ENCODE measurements at regions not wholly inside any gene's neighbourhood (a gene's known extent, or its start where the extent isn't known, plus 50 kb on each side); places are given as distances from the start of the nearest gene placed in this dataset.

- WGBS, 5 donors = 85 to 91% (median 89%) methylated on average over 5 of the region's 5 CpGs
- Histone ChIP-seq H3K36me3 (no peaks in the 10 kb centered on the region), H3K27ac (no peak overlapping the region), H3K4me3 (no peak overlapping the region), H3K27me3 (replicated peaks in 1 of 7) (peaks cover 0 to under 1% (median 0%) of the 10 kb centered on the region in 7 donors), H3K4me1 (no peaks in the 10 kb centered on the region), H3K9me3 (no peaks in the 10 kb centered on the region)
- no peak for DNase-seq
- no peak for TF ChIP-seq POLR2AphosphoS5 (IDR thresholded peaks at IDR 0.05)
- TF ChIP-seq POLR2A (IDR thresholded peaks at IDR 0.05) = no peak
- no peak for TF ChIP-seq CTCF (IDR thresholded peaks at IDR 0.05 in 8 of 11, conservative IDR thresholded peaks at IDR 0.05 in 3 of 11)
- intact Hi-C loops (cut with DNase I; ENCODE audit: low total_unique reads) = no loop called here
Measured at GRCh38 chr2:506866-507265, 170.3 kb downstream of the TMEM18 start.

GRCh38 chr2:506451-506850 lies 170.8 kb downstream of the TMEM18 start:
- no peaks in the 10 kb centered on the region for H3K36me3 ChIP-seq
- H3K4me3 ChIP-seq = no peak overlapping the region
- H3K27me3 ChIP-seq (replicated peaks in 1 of 7) = peaks cover 0 to 4% (median 0%) of the 10 kb centered on the region in 7 donors
- TF ChIP-seq POLR2A (IDR thresholded peaks at IDR 0.05) = no peak
- TF ChIP-seq CTCF (IDR thresholded peaks at IDR 0.05 in 8 of 11, conservative IDR thresholded peaks at IDR 0.05 in 3 of 11) = no peak
- no peak overlapping the region for H3K27ac ChIP-seq
- H3K9me3 ChIP-seq = no peaks in the 10 kb centered on the region
- no peak for DNase-seq
- 68 to 82% (median 75%) methylated on average over 6 of the region's 6 CpGs for WGBS, 5 donors
- intact Hi-C loops (cut with DNase I; ENCODE audit: low total_unique reads) = no loop called here
- H3K4me1 ChIP-seq = no peaks in the 10 kb centered on the region

GRCh38 chr2:505941-506340 lies 171.3 kb downstream of the TMEM18 start:
- intact Hi-C loops (cut with DNase I; ENCODE audit: low total_unique reads) = no loop called here
- no peaks in the 10 kb centered on the region for H3K9me3 ChIP-seq
- WGBS, 5 donors = 52 to 69% (median 60%) methylated on average over 8 of the region's 8 CpGs
- no peak overlapping the region for H3K27ac ChIP-seq
- peak; percentile 41 for DNase-seq
- TF ChIP-seq POLR2A (IDR thresholded peaks at IDR 0.05) = no peak
- no peak for TF ChIP-seq POLR2AphosphoS5 (IDR thresholded peaks at IDR 0.05)
- TF ChIP-seq CTCF (IDR thresholded peaks at IDR 0.05 in 8 of 11, conservative IDR thresholded peaks at IDR 0.05 in 3 of 11) = no peak
- H3K4me3 ChIP-seq = no peak overlapping the region
- no peaks in the 10 kb centered on the region for H3K36me3 ChIP-seq
- H3K27me3 ChIP-seq (replicated peaks in 1 of 7) = peaks cover 0 to 7% (median 0%) of the 10 kb centered on the region in 7 donors
- H3K4me1 ChIP-seq = no peaks in the 10 kb centered on the region

- H3K27ac ChIP-seq = no peak overlapping the region
- no peak for DNase-seq
- WGBS, 5 donors = 94 to 97% (median 96%) methylated on average over 40 to 41 of the region's 41 CpGs
- no peaks in the 10 kb centered on the region for H3K4me1 ChIP-seq
- intact Hi-C loops (cut with DNase I; ENCODE audit: low total_unique reads) = no loop called here
- H3K36me3 ChIP-seq = no peaks in the 10 kb centered on the region
- H3K9me3 ChIP-seq = no peaks in the 10 kb centered on the region
- TF ChIP-seq POLR2AphosphoS5 (IDR thresholded peaks at IDR 0.05) (no peak), POLR2A (IDR thresholded peaks at IDR 0.05) (no peak), CTCF (IDR thresholded peaks at IDR 0.05 in 8 of 11, conservative IDR thresholded peaks at IDR 0.05 in 3 of 11) (no peak)
- H3K27me3 ChIP-seq (replicated peaks in 1 of 7) = peaks cover 0 to 13% (median 0%) of the 10 kb centered on the region in 7 donors
- H3K4me3 ChIP-seq = no peak overlapping the region
Measured at GRCh38 chr2:503288-503999, 173.8 kb downstream of the TMEM18 start.

Data from spleen (tissue), 11 donors.